ENCODE measurements at regions not wholly inside any gene's neighbourhood (a gene's known extent, or its start where the extent isn't known, plus 50 kb on each side); places are given as distances from the start of the nearest gene placed in this dataset.
"Not testable (repeated sequence)": the region's sequence is repeated elsewhere in the genome, so short reads cannot be mapped to it uniquely, and the experiment has no call there.

DNA sequence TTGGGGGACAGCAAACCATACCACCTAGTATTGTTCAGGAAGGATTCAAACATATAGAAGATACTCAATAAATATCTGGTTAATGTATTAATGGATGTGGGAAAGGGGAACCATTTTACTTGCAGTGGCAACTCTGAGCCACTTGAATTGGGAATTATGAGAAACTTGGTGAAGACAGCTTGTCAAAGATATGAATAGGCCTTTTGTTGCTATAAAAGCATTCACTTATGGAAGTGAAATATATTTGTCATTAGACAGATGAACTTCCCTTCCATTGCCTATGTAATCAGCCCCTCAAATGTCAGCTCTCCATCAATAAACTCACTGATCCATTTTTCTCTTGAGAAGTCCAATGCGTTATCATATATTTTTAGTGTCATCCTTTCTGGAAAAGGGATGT, 56.1 kb downstream of the GPR85 start:
- no peak for DNase-seq

DNA sequence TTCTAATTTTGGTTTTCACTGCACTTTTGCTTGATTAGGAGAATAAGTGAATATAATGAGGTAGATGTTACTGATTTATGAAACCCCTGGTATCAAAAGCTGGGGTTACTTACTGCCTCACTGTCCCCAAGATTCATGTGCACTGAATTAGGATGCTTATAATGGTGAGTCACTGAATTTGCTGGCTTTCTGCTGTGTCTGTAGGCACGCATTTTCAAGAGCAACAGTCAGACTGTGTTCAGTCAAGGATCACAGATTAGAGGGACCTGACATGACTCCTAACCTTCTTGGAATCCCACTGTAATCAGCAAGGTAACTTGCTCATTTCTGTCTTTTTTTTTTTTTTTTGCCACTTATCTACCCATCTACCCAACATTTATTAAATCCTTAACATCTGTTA, 59.7 kb downstream of the GPR85 start:
- no peak for DNase-seq

DNA sequence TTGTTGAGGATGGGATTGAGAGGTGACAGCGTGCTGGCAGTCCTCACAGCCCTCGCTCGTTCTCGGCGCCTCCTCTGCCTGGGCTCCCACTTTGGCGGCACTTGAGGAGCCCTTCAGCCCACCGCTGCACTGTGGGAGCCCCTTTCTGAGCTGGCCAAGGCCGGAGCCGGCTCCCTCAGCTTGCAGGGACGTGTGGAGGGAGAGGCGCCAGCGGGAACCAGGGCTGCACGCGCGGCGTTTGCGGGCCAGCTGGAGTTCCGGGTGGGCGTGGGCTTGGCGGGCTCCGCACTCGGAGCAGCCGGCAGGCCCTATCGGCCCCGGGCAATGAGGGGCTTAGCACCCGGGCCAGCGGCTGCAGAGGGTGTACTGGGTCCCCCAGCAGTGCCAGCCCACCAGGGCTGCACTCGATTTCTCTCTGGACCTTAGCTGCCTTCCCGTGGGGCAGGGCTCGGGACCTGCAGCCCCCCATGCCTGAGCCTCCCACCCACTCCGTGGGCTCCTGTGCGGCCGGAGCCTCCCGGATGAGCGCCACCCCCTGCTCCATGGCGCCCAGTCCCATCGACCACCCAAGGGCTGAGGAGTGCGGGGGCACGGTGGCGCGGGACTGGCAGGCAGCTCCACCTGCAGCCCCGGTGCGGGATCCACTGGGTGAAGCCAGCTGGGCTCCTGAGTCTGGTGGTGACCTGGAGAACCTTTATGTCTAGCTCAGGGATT, 69.3 kb downstream of the GPR85 start:
- DNase-seq: not testable (repeated sequence)

DNA sequence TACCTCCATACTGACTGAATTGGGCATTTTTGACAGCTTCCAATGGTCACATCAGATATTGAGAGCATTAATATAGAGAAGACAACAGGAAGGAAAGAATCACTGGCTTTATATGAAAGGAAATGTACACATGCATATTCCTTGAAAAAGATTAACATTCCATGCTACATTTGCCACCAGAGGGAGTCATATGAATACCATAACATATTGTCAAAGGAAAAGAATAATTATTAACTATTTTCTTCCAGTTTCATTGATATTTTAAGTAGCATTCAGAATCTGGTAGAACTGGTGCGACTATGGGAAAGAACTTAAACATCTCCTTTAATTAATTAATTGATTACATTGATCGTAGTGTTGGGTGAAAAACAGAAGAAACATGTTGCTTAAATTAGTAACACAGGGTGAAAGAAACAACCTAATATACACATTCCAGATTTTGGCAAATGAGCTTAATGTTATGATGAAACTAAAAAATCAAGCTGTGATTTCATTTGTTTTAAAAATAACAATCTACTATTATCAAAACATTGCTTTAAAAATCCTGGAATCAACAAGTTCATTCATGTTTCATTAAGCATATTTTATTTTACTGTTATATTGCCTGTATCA, 71.5 kb downstream of the GPR85 start:
- DNase-seq: no peak

DNA sequence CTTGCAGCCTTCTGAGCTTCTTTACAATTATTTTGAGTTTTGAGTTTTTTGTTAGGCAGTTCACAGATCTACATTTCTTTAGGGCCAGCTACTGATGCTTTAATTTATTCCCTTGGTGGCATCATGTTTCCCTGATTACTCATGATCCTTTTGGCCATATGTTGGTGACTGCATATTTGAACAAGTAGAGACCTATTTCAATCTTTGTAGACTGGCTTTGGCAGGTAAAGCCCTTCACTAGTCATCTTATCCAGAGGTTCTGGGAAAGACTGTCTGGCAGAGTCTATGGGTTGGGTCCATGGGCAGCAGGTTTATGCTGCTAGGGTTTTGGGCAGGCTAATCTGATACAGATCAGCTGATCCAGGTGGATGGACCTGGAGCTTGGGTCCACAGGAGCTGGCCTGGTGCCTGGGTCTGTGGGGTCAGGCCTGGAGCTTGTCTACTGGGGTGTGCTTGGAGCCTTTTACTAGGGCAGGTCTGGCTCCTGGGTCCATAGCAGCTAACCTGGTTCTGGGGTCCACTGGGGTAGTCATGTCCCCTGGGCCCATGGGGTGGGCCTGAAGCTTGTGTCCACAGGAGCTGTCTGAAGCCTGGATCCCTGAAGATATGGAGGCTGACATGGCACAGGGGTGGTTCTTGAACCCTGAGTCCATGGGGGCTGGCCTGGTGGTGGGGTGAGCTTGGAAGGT, 72.7 kb downstream of the GPR85 start:
- DNase-seq: no peak

DNA sequence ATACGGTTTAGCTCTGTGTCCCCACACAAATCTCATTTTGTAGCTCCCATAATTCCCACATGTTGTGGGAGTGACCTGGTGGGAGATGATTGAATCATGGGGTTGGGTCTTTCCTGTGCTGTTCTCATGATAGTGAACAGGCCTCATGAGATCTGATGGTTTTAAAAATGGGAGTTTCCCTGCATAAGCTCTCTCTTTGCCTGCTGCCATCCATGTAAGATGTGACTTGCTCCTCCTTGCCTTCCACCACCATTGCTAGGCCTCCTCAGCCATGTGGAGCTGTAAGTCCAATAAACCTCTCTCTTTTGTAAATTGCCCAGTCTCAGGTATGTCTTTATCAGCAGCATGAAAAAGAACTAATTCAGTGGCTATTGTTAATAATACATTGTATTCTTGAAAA, 73.8 kb downstream of the GPR85 start:
- not testable (repeated sequence) for DNase-seq

DNA sequence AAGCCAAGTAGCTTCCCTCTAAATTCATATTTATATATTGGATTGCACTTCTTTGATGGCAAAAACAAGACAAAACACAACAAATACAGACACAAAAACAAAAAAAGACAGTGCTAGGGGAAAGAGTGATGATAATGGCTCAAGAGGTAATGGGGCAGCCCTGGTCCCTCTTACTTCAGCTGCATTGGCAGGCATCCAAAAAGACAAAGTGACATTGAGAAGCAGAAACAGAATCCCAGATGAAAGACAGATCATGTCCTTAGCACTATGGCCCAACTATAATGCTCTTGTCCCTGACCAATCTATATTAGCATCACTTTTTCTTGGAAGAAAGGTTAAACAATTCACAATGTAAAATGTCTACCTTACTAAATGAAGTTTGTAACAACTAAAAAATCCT, 76.2 kb downstream of the GPR85 start:
- DNase-seq: no peak

DNA sequence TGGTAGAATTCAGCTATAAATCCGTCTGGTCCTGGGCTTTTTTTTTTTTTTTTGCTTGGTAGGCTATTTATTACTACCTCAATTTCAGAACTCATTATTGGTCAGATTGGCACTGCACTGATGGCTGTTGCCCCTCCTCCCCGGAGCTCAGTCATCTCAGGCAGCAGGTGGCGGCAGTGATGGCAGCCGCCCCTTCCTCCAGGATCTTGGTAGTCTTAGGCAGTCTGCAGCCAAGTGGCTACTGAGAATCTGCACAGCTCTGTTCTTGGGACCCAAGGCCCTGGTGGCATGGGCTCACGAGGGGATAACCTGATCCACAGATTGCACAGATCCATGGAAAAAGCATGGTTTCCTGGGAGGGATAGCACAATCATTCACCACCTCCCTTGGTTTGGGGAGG, 77.9 kb downstream of the GPR85 start:
- no peak for DNase-seq

DNA sequence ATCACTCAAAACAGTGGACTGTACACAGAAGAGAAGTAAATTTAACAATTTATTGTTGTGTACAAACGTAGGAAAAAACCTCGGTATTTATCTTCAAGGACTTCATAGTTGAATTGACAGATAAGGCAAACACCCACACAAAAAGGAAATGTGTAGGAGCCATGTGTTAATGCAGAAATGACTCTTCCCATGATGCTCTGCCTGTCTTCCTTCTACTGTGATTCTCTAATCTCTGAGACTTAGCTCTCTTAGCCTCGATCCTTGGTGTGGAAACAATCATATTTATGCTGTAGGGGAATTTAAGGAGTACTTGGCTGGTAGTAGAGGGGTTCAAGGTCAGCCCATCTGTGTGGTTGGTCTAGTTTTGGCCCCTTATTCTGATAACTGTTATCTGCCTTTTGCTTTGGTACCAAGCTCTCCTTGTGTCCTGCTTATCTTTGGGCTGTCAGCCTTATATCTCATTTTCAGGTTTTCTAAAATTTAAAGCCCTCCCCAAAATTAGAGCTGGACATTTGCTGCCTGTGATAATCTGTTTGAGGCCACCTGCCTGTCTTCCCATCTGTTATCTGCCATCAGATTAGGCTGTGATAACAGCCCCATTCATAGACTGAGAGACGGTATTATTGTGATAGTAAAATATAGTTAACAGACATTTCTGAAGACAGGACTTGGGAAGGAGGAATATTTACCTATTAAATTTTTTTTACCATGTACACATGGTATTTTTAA, 81.7 kb downstream of the GPR85 start:
- no peak for DNase-seq

DNA sequence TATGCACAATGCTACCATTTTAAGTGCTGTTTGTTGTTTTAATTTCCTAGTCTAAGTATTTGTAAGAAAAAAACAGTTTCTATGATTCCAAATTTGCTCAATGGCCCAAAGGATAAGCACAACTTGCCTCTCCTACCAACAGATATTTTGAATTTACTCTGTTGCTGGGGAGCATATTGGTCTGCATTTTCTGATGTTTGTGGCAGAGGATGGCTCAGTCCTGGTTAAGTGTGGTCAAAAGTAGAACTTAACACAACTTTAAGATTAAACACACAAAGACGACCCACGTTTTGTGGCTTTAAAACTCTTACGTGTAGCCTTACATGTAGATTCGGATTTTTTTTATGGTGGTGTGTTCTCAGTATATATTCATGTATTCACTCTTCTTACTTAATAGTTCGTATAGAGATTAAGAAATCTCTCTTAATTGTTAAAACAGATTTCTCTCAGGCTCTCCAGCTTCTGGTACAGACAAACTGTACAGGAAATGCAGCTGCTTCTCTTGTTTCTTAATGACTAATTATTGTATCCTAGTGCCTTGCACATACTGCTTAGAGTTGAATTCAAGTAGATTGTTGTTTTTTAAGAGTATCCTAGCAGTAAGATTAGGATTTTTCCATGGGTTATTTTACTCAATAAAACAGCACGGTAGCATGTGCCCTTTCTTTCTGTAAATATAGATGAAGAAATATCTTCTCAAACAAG, 86.2 kb downstream of the GPR85 start:
- no peak for DNase-seq

DNA sequence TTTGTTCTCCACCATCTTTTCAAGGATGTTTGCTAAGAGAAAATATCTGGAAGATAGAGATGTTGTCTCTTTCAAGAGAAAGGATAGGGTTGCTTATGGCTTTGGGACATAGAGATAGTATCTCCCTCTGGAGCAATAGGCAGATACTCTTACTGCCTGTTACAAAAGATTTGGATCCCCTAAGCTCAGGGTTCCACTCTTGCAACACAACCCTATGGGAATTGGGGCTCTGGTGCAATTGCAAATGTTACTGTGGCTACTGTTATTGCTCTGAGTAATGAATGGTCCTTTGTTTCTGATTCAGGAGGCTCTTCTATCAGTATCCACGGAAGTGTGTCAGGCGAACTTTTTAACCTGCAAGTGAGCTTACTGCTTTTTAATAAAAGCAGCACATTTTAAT, 88.8 kb downstream of the GPR85 start:
- DNase-seq: no peak

DNA sequence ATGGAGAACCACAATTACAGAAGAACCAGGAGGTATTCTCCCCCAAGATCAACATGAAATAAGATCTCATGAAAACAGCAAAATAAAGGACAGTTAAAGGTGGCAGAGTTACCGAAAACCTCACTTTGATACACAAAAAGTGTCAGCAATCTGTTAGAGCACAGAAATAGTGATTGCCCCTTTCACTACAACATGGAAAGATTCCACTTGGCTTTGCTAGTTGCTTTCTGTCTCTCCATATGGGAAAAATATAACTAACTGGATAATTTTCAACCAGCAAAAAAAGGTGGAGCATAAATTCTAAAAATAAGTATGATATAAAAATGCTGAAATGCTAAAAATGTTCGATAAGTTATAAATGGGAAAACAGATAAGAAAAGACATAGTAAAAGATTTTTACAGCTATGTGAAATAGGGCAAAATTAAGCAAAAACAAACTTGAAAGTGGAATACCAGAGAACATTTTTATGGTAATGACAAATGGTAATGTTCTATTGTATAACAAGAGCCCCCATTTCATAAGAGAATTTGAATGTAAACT, 90.2 kb downstream of the GPR85 start:
- DNase-seq: no peak

DNA sequence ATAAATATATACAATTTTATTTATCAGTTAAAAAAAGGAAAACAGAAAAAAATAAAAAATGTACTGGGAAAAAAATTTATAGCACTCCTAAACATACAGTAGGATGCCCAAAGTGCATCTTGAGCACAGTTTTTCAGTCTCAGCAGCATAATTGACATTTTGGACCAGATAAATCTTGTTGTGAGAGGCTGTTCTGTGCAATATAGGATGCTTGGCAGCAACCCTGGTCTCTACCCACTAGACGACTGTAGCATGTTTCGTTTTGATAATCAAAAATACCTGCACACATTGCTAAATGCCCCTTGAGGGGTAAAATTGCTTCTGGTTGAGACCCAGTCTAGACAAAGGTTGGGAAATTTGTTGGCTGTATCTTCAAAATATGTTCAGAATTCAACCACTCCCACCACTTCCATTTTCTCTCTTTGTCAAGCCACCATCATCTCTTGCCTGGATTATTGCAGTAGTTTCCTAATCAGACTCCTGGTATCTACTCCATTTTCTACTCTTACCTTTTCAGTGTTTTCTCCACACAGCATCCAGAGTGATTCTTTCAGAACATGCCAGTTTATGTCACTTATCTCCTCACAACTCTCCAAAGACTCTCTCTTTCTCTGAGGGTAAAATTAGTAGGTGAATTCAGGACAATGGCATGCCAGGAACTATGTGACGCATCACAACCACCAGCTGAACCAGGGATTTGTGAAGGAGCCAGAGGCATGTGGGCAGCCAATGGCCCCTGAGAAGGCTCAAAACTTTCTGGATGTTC, 91.4 kb downstream of the GPR85 start:
- no peak for DNase-seq

DNA sequence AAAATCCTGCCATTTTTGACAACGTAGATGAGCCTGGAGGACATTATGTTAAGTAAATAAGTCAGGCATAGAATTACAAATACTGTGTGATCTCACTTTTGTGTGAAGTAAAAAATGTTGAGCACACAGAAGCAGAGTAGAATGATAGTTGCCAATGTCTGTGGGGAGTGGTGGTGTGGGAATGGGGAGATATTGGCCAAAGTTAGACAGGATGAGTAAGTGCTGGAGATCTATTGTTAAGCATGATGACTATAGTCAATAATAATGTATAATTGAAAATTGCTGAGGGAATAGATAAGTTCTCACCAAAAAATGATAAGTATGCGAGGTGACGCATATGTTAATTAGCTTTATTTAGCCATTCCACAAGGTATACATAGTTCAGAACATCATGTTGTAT, 92.0 kb downstream of the GPR85 start:
- no peak for DNase-seq

DNA sequence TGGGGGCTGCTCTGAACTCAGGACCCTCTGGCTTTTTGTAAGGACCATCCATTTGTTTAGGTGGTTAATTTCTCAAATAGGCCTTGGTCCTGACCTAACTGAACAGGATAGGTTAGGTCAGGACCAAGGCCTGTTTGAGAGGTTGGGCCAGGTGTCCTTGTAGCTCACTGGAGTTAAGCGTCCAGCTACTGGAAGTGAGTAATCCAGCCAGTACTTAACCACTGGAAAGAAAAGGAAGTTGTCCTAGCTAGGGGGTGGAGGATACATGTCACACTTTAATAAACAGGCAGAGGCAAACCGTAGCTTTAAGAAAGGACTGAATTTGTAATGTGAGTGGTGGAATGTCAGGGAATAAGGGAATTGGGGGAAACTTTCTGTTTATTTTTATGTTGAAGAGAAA, 96.0 kb downstream of the GPR85 start:
- DNase-seq: no peak

DNA sequence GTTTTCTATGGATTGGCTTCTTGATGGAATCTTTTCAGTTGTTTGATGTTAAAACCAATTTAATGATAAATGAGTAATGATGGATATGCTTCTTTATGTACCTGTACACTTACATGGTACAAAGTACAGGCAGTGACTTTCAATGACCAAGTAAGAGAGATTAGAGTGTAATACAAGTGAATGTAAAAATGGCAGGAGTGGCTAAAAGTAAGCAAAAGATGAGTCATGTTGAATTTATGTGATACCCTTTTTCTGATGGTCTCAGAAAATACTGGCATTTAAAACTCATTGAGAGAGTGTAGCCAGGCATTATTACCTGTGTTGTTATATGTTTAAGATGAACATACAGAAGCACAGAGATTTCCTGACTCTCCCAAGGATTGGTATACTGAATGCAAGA, 97.1 kb downstream of the GPR85 start:
- no peak for DNase-seq

DNA sequence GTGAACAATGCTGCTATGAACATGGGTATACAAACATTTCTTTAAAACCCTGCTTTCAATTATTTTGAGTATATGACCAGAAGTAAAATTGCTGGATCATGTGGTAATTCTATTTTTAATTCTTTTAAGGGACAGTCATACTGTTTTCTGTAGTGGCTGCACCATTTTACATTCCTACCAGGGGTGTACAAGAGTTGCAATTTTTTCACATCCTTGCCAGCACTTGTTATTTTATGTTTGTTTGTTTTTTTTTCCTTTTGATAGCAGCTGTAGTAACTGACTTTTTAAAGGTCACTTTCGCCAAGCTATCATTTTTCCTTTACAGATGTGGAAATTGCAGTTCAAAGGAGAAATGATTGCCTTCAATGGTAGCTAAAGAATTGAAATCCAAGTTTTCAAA, 99.5 kb downstream of the GPR85 start:
- no peak for DNase-seq

DNA sequence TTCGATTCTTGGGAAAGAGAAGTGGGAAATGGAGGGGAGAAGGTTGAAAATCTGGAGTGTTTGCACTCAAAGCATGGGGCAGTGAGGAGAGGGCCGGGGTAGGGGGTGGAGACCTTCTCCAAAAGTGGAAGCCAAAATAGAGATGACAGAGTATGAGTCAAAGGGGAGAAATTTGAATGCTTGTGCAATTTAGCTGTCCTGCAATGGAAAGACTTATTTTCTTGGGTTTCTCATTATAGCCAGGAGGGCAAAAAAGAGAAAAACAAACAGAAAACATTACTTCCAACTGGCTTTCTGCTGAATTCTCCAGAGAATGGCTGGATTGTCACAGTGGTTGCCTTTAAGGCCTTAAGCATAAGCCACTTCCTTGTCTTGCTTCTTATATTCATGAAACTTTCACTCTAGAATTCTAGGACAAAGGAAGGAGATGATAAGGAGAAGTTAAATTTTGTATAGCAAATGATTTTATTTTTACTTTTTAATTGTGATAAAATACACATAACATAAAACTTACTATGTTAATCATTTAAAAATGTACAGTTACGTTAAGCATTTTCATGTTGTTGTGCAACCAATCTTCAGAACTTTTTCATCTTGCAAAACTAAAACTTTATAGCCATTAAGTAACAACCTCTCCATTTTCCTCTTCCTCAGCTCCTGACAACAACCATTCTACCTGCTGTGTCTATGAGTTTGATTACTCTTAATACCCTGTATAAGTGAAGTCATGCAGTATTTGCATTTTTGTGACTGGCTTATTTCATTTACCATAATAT, 100.2 kb downstream of the GPR85 start:
- DNase-seq: no peak

DNA sequence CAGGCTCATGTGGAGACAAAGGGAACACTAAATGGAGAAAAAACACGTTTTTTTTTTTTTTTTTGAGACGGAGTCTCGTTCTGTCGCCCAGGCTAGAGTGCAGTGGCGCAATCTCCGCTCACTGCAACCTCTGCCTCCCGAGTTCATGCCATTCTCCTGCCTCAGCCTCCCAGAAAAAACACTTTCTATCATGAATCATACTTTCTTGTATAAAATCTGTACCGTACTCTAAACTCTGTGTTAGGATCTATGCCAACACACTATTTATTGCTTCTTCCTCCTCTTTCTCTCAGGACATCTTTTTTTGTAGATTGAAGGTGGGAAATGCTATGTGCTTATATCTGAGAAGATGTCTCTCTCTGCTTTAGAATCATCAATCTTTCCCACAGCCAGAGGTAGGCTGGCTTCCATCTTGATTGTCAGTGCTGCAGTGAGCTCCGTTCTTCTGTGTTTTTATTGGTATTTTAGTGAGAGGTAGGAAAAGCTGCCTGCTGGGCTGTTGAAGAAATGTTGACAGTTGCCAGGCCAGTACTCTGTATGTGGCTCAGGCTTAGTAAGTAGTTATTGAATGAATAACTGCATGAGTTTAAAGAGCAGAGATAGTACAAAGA, 101.1 kb downstream of the GPR85 start:
- DNase-seq: no peak

DNA sequence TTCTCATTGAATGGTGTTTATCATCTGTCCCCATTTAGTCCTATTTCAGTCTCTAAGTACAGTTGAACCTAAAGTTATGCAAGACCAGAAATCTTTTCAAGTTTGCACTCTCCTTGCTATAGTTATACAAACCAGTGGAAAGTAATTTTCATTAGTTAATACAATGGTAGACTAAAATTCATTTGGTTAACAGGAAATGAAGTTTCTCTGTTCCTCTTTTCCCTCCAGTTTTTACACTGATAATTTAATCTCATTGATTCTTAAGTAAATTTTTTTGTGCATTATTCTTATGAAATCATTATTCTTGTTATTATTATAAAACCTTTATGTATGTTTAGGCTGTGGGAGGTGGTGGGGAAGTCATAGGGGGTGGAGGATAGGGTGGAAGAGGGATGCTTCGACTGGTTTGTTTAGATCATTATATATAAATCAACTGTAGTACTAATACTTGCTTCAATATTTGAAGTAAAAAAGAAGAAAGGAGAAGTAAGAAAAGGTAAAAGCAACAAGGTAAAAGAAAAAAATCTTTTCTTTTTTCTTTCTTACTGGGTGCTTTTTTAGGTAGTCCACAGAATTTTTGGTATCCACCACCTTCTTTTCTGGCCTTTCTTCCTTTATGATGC, 104.1 kb downstream of the GPR85 start:
- DNase-seq: no peak

Data from CD4-positive, alpha-beta T cell treated with Interleukin-6 for 4 hours (primary cell).